ENCODE measurements at regions not wholly inside any gene's neighbourhood (a gene's known extent, or its start where the extent isn't known, plus 50 kb on each side); places are given as distances from the start of the nearest gene placed in this dataset.

DNA sequence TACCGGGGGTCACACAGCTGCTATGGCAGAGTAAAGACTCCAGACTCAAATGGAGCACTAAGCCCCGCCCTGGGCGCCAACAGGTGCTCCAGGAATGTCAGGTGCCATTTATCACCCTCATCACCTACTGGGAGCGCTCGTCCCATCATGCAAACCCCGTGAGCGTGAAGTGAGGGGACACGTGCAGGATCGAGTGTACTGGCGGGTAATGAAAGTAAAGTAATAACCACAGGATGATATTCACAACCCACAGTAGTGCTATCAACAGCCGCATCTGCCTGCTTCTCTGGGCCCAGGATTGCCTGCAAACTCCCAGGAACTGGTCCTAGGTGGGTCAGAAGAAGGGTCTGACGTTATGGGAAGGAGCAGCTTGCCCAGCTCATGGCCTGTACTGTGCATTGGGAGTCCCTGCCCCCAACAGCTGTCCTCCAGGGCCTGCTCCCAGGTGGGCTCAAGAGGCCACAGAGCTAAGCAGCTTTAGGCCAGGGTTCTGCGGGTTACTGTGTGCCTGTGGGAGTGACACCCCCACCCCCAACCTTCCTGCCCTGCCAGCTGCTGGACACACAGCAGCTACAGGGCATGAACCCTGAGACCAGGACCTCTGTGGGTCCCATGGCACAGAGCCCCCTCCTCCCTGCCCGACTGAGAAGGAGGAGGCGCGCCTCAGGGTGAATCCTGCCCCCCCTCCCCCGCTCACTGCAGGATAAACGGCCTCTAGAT lies 120.5 kb upstream of the SULF2 start:
- TF ChIP-seq, protein P1, sequence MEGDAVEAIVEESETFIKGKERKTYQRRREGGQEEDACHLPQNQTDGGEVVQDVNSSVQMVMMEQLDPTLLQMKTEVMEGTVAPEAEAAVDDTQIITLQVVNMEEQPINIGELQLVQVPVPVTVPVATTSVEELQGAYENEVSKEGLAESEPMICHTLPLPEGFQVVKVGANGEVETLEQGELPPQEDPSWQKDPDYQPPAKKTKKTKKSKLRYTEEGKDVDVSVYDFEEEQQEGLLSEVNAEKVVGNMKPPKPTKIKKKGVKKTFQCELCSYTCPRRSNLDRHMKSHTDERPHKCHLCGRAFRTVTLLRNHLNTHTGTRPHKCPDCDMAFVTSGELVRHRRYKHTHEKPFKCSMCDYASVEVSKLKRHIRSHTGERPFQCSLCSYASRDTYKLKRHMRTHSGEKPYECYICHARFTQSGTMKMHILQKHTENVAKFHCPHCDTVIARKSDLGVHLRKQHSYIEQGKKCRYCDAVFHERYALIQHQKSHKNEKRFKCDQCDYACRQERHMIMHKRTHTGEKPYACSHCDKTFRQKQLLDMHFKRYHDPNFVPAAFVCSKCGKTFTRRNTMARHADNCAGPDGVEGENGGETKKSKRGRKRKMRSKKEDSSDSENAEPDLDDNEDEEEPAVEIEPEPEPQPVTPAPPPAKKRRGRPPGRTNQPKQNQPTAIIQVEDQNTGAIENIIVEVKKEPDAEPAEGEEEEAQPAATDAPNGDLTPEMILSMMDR (conservative IDR thresholded peaks at IDR 0.05; ENCODE audit: low read depth, low read length) = no peak
- no peak for TF ChIP-seq EZH2 (IDR thresholded peaks at IDR 0.05; ENCODE audit: borderline replicate concordance, low read depth, low read length, poor library complexity, severe bottlenecking)

Measured in A673 (cell line).